ENCODE measurements at regions not wholly inside any gene's neighbourhood (a gene's known extent, or its start where the extent isn't known, plus 50 kb on each side); places are given as distances from the start of the nearest gene placed in this dataset.

GRCh38 chr2:157093666-157094065 lies 163.8 kb upstream of the GALNT5 start:
- H2AFZ ChIP-seq (ENCODE audit: low read depth): no peak overlapping the region
- TF ChIP-seq, protein P1, sequence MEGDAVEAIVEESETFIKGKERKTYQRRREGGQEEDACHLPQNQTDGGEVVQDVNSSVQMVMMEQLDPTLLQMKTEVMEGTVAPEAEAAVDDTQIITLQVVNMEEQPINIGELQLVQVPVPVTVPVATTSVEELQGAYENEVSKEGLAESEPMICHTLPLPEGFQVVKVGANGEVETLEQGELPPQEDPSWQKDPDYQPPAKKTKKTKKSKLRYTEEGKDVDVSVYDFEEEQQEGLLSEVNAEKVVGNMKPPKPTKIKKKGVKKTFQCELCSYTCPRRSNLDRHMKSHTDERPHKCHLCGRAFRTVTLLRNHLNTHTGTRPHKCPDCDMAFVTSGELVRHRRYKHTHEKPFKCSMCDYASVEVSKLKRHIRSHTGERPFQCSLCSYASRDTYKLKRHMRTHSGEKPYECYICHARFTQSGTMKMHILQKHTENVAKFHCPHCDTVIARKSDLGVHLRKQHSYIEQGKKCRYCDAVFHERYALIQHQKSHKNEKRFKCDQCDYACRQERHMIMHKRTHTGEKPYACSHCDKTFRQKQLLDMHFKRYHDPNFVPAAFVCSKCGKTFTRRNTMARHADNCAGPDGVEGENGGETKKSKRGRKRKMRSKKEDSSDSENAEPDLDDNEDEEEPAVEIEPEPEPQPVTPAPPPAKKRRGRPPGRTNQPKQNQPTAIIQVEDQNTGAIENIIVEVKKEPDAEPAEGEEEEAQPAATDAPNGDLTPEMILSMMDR (conservative IDR thresholded peaks at IDR 0.05; ENCODE audit: low read depth, low read length): no peak

GRCh38 chr2:157105372-157105771 lies 152.1 kb upstream of the GALNT5 start:
- Histone ChIP-seq H2AFZ (ENCODE audit: low read depth) (no peak overlapping the region), H3K27me3 (ENCODE audit: insufficient read depth, low read depth) (no peaks in the 10 kb centered on the region), H4K20me1 (ENCODE audit: insufficient read depth) (no peaks in the 10 kb centered on the region), H3K4me3 (IDR thresholded peaks at IDR 0.05; ENCODE audit: insufficient read depth, low read depth, low read length) (no peak overlapping the region), H3K4me1 (ENCODE audit: low read depth, poor library complexity, severe bottlenecking) (peaks cover 26% of the 10 kb centered on the region), H3K79me2 (ENCODE audit: insufficient read depth, low read depth) (no peaks in the 10 kb centered on the region), H3K4me2 (no peak overlapping the region), H3K9ac (no peak overlapping the region), H3K27ac (no peak overlapping the region), H3K36me3 (ENCODE audit: insufficient read depth) (no peaks in the 10 kb centered on the region)
- TF ChIP-seq, protein P1 (conservative IDR thresholded peaks at IDR 0.05; ENCODE audit: low read depth, low read length): no peak

More at GRCh38 chr2:157093666-157094065, 163.8 kb upstream of the GALNT5 start:
- H3K9ac ChIP-seq: no peak overlapping the region
- no peak overlapping the region for H3K4me3 ChIP-seq (IDR thresholded peaks at IDR 0.05; ENCODE audit: insufficient read depth, low read depth, low read length)
- H3K27me3 ChIP-seq (ENCODE audit: insufficient read depth, low read depth): no peaks in the 10 kb centered on the region
- no peak overlapping the region for H3K27ac ChIP-seq
- no peaks in the 10 kb centered on the region for H3K79me2 ChIP-seq (ENCODE audit: insufficient read depth, low read depth)
- H3K36me3 ChIP-seq (ENCODE audit: insufficient read depth): no peaks in the 10 kb centered on the region
- H4K20me1 ChIP-seq (ENCODE audit: insufficient read depth): no peaks in the 10 kb centered on the region
- H3K4me2 ChIP-seq: no peak overlapping the region
- H3K4me1 ChIP-seq (ENCODE audit: low read depth, poor library complexity, severe bottlenecking): no peaks in the 10 kb centered on the region

DNA sequence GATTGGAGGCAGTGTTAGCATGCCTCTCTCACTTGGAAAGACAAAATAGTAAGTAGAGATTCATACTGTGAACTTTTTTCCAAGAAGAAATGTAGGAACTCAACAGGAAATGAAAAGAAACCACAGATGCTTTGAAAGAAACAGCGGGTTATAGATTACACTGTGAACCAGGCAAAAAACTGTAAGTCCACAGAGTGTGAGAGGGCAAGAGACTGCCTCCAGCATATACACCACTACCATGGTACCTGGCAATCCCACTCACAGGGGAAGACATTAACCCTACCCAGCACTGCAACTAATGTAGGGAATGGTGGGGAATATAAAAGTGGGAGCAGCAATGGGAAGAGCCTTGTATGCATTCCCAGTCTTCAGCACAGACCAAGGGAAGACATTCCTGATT lies 150.6 kb upstream of the GALNT5 start:
- Histone ChIP-seq H3K79me2 (ENCODE audit: insufficient read depth, low read depth) (no peaks in the 10 kb centered on the region), H3K9ac (no peak overlapping the region), H2AFZ (ENCODE audit: low read depth) (peak overlapping the region; percentile 47), H4K20me1 (ENCODE audit: insufficient read depth) (no peaks in the 10 kb centered on the region), H3K4me3 (IDR thresholded peaks at IDR 0.05; ENCODE audit: insufficient read depth, low read depth, low read length) (no peak overlapping the region), H3K27ac (peak overlapping the region; percentile 61), H3K4me2 (peak overlapping the region; percentile 37; the same call in 1 of the 2 replicates), H3K36me3 (ENCODE audit: insufficient read depth) (no peaks in the 10 kb centered on the region), H3K4me1 (ENCODE audit: low read depth, poor library complexity, severe bottlenecking) (peaks cover 26% of the 10 kb centered on the region), H3K27me3 (ENCODE audit: insufficient read depth, low read depth) (no peaks in the 10 kb centered on the region)
- TF ChIP-seq, protein P1 (conservative IDR thresholded peaks at IDR 0.05; ENCODE audit: low read depth, low read length): no peak

- TF ChIP-seq, protein P1 (conservative IDR thresholded peaks at IDR 0.05; ENCODE audit: low read depth, low read length): no peak
- Histone ChIP-seq H3K4me3 (IDR thresholded peaks at IDR 0.05; ENCODE audit: insufficient read depth, low read depth, low read length) (no peak overlapping the region), H4K20me1 (ENCODE audit: insufficient read depth) (no peaks in the 10 kb centered on the region), H3K79me2 (ENCODE audit: insufficient read depth, low read depth) (no peaks in the 10 kb centered on the region), H3K4me2 (peak overlapping the region; percentile 37), H2AFZ (ENCODE audit: low read depth) (peak overlapping the region; percentile 47), H3K27me3 (ENCODE audit: insufficient read depth, low read depth) (no peaks in the 10 kb centered on the region), H3K27ac (peak overlapping the region; percentile 61), H3K4me1 (ENCODE audit: low read depth, poor library complexity, severe bottlenecking) (peaks cover 26% of the 10 kb centered on the region), H3K9ac (no peak overlapping the region; the same call in 1 of the 2 replicates), H3K36me3 (ENCODE audit: insufficient read depth) (no peaks in the 10 kb centered on the region)
These were observed 150.0 kb upstream of the GALNT5 start for GRCh38 chr2:157107460-157107859.

Data from KMS-11 (cell line).